Heart left ventricle (tissue), 13 donors: ENCODE measurements at regions not wholly inside any gene's neighbourhood (a gene's known extent, or its start where the extent isn't known, plus 50 kb on each side); places are given as distances from the start of the nearest gene placed in this dataset.

ENCODE experiments used
- POLR2A ChIP-seq, 2 donors: fragments of 450-650 bp; IDR thresholded peaks; one replicate each; pipeline ENCODE4 v1.6.1; 2017; ENCODE audit warnings: antibody characterized with exemption in 2 of 2, mild to moderate bottlenecking in 2 of 2, moderate library complexity in 2 of 2
- TF ChIP-seq, protein P1 (sequence below), 12 donors: fragments of 200-600 bp; sonication (generic) in 4 of 12; IDR thresholded peaks; one replicate each; pipeline versions ENCODE4 v1.5.0 to v1.8.0; 2018 to 2022; ENCODE audit warnings: antibody characterized with exemption in 12 of 12, mild to moderate bottlenecking in 5 of 12
- donor health status: ischemic (EF 13 %, LVEDD 7.1; RV severe dilation, severe dysfunction).
- donor health status: DM: no; HTN: yes; CAD: no.
- donor health status: DM: no; HTN: no; CAD: no.
- donor health status: ischemic (EF 25% LVEDD 6.9; RV normal size, moderate dysfunction).
- donor health status: ischemic (EF 25% LVEDD 5.7; RV mildly dilated, moderate dysfunction).
- donor health status: ischemic (EF 35%, LVEDD 5.7; RV mildly dilated, moderate dysfunction).
- donor health status: nonischemic (EF 11% LVEDD 7.7; RV severe dilation, severe dysfunction).
- donor health status: DM: yes; HTN: yes; CAD: no.
- donor health status: PGD.
- donor health status: ischemic (EF 29% LVEDD 5.4; RV normal size, mild dysfunction).
- donor health status: nonischemic (EF 23%, LVEDD 6.1; RV moderate dilation, normal function).

GRCh38 chr6:71106276-71106675, 149.4 kb upstream of the B3GAT2 start:
- TF ChIP-seq, protein P1, sequence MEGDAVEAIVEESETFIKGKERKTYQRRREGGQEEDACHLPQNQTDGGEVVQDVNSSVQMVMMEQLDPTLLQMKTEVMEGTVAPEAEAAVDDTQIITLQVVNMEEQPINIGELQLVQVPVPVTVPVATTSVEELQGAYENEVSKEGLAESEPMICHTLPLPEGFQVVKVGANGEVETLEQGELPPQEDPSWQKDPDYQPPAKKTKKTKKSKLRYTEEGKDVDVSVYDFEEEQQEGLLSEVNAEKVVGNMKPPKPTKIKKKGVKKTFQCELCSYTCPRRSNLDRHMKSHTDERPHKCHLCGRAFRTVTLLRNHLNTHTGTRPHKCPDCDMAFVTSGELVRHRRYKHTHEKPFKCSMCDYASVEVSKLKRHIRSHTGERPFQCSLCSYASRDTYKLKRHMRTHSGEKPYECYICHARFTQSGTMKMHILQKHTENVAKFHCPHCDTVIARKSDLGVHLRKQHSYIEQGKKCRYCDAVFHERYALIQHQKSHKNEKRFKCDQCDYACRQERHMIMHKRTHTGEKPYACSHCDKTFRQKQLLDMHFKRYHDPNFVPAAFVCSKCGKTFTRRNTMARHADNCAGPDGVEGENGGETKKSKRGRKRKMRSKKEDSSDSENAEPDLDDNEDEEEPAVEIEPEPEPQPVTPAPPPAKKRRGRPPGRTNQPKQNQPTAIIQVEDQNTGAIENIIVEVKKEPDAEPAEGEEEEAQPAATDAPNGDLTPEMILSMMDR (IDR thresholded peaks at IDR 0.05): no peak
- TF ChIP-seq POLR2A (IDR thresholded peaks at IDR 0.05): no peak
